ENCODE measurements at regions not wholly inside any gene's neighbourhood (a gene's known extent, or its start where the extent isn't known, plus 50 kb on each side); places are given as distances from the start of the nearest gene placed in this dataset.

DNA sequence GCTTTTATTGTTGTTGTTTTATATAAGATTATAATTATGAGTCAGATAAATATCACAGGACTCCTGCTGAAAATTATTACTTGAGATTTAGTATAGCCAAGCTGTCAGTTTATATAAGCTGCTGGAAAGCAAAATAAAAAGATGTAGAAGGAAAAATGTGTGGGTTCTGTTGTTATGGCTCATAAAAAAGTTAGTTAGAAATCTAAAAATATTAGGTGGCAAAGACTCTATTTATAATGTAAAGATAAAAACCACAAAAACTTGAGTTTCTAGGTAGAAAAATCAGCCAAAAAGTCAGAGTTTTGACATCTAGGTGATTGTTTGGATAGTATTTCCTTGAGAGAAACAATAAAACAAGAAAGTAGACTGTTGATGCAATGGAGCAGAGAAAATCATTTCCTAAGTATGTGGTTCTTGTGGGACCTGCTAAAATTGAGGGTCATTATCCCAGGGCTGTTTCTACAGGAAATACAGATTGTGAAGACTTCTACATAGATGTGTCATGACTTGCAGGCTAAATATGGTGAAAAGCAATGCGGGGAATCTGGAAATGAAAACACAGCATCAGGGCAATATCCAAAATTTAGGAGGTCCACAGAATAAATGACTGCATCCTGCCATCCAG, 1109.6 kb upstream of the CADM2 start:
- Mint-ChIP-seq H3K9me3 (ENCODE audit: unreplicated experiment) (no peaks in the 10 kb centered on the region), H3K36me3 (ENCODE audit: insufficient read depth, unreplicated experiment) (no peaks in the 10 kb centered on the region), H3K27ac (ENCODE audit: low read depth, unreplicated experiment) (no peak overlapping the region), H3K4me3 (ENCODE audit: unreplicated experiment) (no peak overlapping the region), H3K27me3 (ENCODE audit: insufficient read depth, unreplicated experiment) (no peaks in the 10 kb centered on the region), H3K4me1 (ENCODE audit: insufficient read depth, unreplicated experiment) (no peaks in the 10 kb centered on the region)
- BruUV-seq (replicated peaks), result no TSS peak
- ChIA-PET CTCF (no interaction called here), POLR2A (no interaction called here)
- DNase-seq (ENCODE audit: unreplicated experiment), result no peak
- TF ChIP-seq, protein P1, sequence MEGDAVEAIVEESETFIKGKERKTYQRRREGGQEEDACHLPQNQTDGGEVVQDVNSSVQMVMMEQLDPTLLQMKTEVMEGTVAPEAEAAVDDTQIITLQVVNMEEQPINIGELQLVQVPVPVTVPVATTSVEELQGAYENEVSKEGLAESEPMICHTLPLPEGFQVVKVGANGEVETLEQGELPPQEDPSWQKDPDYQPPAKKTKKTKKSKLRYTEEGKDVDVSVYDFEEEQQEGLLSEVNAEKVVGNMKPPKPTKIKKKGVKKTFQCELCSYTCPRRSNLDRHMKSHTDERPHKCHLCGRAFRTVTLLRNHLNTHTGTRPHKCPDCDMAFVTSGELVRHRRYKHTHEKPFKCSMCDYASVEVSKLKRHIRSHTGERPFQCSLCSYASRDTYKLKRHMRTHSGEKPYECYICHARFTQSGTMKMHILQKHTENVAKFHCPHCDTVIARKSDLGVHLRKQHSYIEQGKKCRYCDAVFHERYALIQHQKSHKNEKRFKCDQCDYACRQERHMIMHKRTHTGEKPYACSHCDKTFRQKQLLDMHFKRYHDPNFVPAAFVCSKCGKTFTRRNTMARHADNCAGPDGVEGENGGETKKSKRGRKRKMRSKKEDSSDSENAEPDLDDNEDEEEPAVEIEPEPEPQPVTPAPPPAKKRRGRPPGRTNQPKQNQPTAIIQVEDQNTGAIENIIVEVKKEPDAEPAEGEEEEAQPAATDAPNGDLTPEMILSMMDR (IDR thresholded peaks at IDR 0.05; ENCODE audit: unreplicated experiment), result no peak
- intact Hi-C loops (cut with micrococcal nuclease), result no loop called here

DNA sequence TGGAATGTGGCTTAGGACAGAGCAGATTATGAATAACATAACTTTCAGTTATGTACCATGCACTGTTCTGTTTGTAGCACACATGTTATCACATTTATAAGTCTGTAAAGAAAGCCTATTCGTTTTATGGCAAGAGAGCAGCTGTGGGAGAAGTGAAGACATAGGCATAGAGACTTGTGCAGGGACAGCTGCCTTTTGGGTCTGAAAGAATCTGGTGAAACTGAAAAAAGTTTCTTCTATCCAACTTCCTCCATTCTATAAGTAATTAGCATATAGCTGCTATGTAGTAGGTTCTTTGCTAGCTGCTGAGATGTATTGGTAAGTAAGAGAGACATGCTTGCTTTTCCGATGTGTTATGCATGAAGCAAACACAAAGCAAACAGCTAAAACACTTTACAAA, 1095.4 kb upstream of the CADM2 start:
- no peak overlapping the region for H3K27ac Mint-ChIP-seq (ENCODE audit: low read depth, unreplicated experiment)
- no TSS peak for BruUV-seq (replicated peaks)
- peaks cover 6% of the 10 kb centered on the region for H3K36me3 Mint-ChIP-seq (ENCODE audit: insufficient read depth, unreplicated experiment)
- peaks cover 8% of the 10 kb centered on the region for H3K9me3 Mint-ChIP-seq (ENCODE audit: unreplicated experiment)
- DNase-seq (ENCODE audit: unreplicated experiment), result no peak
- ChIA-PET CTCF (no interaction called here), POLR2A (no interaction called here)
- H3K4me1 Mint-ChIP-seq (ENCODE audit: insufficient read depth, unreplicated experiment), result no peaks in the 10 kb centered on the region
- TF ChIP-seq, protein P1 (IDR thresholded peaks at IDR 0.05; ENCODE audit: unreplicated experiment), result no peak
- intact Hi-C loops (cut with micrococcal nuclease), result no loop called here
- no peak overlapping the region for H3K4me3 Mint-ChIP-seq (ENCODE audit: unreplicated experiment)
- H3K27me3 Mint-ChIP-seq (ENCODE audit: insufficient read depth, unreplicated experiment), result no peaks in the 10 kb centered on the region

DNA sequence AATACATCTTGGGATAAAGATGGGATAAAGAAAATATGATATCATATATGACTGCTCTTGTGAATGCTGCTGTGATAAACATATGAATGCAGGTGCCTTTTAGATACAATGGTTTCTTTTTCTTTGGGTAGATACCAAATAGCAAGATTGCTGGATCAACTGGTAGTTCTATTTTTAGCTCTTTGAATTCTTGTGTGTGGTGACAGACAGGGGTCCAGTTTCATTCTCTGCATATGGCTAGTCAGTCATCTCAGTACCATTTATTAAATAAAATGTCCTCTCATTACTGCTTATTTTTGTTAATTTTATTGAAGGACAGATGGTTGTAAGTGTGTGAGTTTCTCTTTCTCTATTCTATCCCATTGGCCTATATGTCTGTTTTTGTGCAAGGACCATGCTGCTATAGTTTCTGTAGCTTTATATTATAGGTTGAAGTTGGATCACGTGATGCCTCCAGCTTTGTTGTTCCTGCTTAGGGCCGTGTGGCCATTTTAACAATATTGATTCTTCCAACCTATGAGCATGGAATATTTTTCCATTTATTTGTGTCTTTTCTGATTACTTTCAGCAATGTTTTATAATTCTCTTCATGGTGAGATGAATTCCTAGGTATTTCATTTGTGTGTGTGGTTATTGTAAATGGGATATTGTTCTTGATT, 1089.8 kb upstream of the CADM2 start:
- POLR2A ChIA-PET, result no interaction called here
- peaks cover 6% of the 10 kb centered on the region for H3K36me3 Mint-ChIP-seq (ENCODE audit: insufficient read depth, unreplicated experiment)
- DNase-seq (ENCODE audit: unreplicated experiment), result no peak

DNA sequence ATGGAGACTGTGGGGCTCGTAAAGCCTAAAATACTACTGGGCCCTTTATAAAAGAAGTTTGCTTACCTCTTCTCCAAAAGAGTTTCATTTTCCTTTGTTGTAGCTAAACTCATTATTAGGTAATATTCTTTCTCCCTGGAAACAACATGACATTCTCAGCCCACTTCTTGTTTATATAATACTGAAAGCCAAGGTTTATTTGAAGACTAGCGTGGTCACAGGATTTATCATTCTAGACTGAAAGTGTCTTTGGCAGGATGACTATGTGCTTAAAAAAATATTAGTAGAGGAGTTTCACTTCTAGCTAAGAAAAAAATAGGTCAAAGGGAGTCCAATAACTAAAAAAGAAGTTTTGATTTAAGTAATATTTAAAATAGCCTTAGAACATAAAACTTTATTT, 1085.2 kb upstream of the CADM2 start:
- no peaks in the 10 kb centered on the region for H3K36me3 Mint-ChIP-seq (ENCODE audit: insufficient read depth, unreplicated experiment)
- intact Hi-C loops (cut with micrococcal nuclease), result no loop called here
- CTCF ChIA-PET, result no interaction called here

More for the DNA sequence above, 1089.8 kb upstream of the CADM2 start:
- H3K4me3 Mint-ChIP-seq (ENCODE audit: unreplicated experiment), result no peak overlapping the region
- no peaks in the 10 kb centered on the region for H3K4me1 Mint-ChIP-seq (ENCODE audit: insufficient read depth, unreplicated experiment)
- H3K27ac Mint-ChIP-seq (ENCODE audit: low read depth, unreplicated experiment), result no peak overlapping the region
- intact Hi-C loops (cut with micrococcal nuclease), result no loop called here
- CTCF ChIA-PET, result no interaction called here
- TF ChIP-seq, protein P1 (IDR thresholded peaks at IDR 0.05; ENCODE audit: unreplicated experiment), result no peak
- no peaks in the 10 kb centered on the region for H3K9me3 Mint-ChIP-seq (ENCODE audit: unreplicated experiment)
- no peaks in the 10 kb centered on the region for H3K27me3 Mint-ChIP-seq (ENCODE audit: insufficient read depth, unreplicated experiment)
- BruUV-seq (replicated peaks), result no TSS peak

More for the DNA sequence above, 1085.2 kb upstream of the CADM2 start:
- POLR2A ChIA-PET, result interaction anchor here (1.0 kb wide), 1 partner anchor 25 kb away, joined by 3 read pairs; no protein-coding TSS in a partner anchor
- TF ChIP-seq, protein P1 (IDR thresholded peaks at IDR 0.05; ENCODE audit: unreplicated experiment), result no peak
- BruUV-seq (replicated peaks), result no TSS peak
- no peaks in the 10 kb centered on the region for H3K27me3 Mint-ChIP-seq (ENCODE audit: insufficient read depth, unreplicated experiment)
- H3K4me1 Mint-ChIP-seq (ENCODE audit: insufficient read depth, unreplicated experiment), result no peaks in the 10 kb centered on the region
- DNase-seq (ENCODE audit: unreplicated experiment), result peak; percentile 0
- H3K9me3 Mint-ChIP-seq (ENCODE audit: unreplicated experiment), result no peaks in the 10 kb centered on the region
- H3K4me3 Mint-ChIP-seq (ENCODE audit: unreplicated experiment), result no peak overlapping the region
- H3K27ac Mint-ChIP-seq (ENCODE audit: low read depth, unreplicated experiment), result no peak overlapping the region

All from MCF 10A (cell line).